IMR-90 (cell line): ENCODE measurements at regions not wholly inside any gene's neighbourhood (a gene's known extent, or its start where the extent isn't known, plus 50 kb on each side); places are given as distances from the start of the nearest gene placed in this dataset.

ENCODE experiments used
- ATAC-seq: fragments of 200-7000 bp; cut with Tn5 transposase; 2 replicates; pipeline ENCODE4 v1.9.1; 2020; ENCODE audit warnings: low read depth, mild to moderate bottlenecking, moderate library complexity
- BruUV-seq: library from RNA; stranded (reverse); fragments of 400-500 nt; replicated peaks from 2 replicates; lab custom pipeline; 2021; lab: Mats Ljungman, UMichigan
- CTCF ChIA-PET: fragments of 300-600 bp; formaldehyde crosslinking; extraction: SDS; loops from one replicate; lab custom pipeline; 2021; ENCODE audit warnings: antibody characterized with exemption; lab: Yijun Ruan, JAX
- POLR2A ChIA-PET: fragments of 300-600 bp; sonication (Branson Sonifier 250); formaldehyde crosslinking; loops from one replicate; lab custom pipeline; 2022; ENCODE audit warnings: antibody characterized with exemption; ENCODE audit not compliant: unreplicated experiment; lab: Charles Lee
- DNase-seq: peaks from one replicate; pipeline ENCODE4 v3.0.0; 2013
- H2AFZ ChIP-seq: replicated peaks from 2 replicates; pipeline ENCODE3; 2013; ENCODE audit warnings: low read length, mild to moderate bottlenecking; ENCODE audit not compliant: poor library complexity
- H2AK5ac ChIP-seq: 2 replicates; pipeline ENCODE4 v1.6.1; 2013; ENCODE audit warnings: low read depth, low read length, inconsistent platforms
- H2AK9ac ChIP-seq: replicated peaks from 2 replicates; pipeline ENCODE3; 2013; ENCODE audit warnings: mild to moderate bottlenecking, low read depth, low read length, moderate library complexity; ENCODE audit not compliant: poor library complexity
- H2BK120ac ChIP-seq: 2 replicates; pipeline ENCODE4 v1.6.1; 2013; ENCODE audit warnings: low read depth, low read length, inconsistent platforms
- H2BK15ac ChIP-seq: 3 replicates; pipeline ENCODE4 v1.6.1; 2013; ENCODE audit warnings: low read depth, low read length, inconsistent platforms
- H2BK20ac ChIP-seq: 2 replicates; pipeline ENCODE4 v1.6.1; 2013; ENCODE audit warnings: low read depth, mild to moderate bottlenecking, inconsistent platforms, low read length, moderate library complexity
- H2BK5ac ChIP-seq: 2 replicates; pipeline ENCODE4 v1.6.1; 2013; ENCODE audit warnings: mild to moderate bottlenecking, low read depth, low read length, inconsistent platforms; ENCODE audit not compliant: poor library complexity, severe bottlenecking
- H3K14ac ChIP-seq: replicated peaks from 2 replicates; pipeline ENCODE4 v1.6.1; 2013; ENCODE audit warnings: low read depth, low read length, inconsistent platforms
- H3K18ac ChIP-seq: 2 replicates; pipeline ENCODE4 v1.6.1; 2013; ENCODE audit warnings: low read depth, low read length, control low read depth
- H3K23ac ChIP-seq: 2 replicates; pipeline ENCODE4 v1.6.1; 2013; ENCODE audit warnings: low read depth, low read length, inconsistent platforms
- H3K27ac ChIP-seq: 2 replicates; pipeline ENCODE4 v1.5.1; 2013; ENCODE audit warnings: mild to moderate bottlenecking, control low read depth, low read length; ENCODE audit not compliant: insufficient read depth
- H3K27me3 ChIP-seq: 2 replicates; pipeline ENCODE4 v1.6.1; 2013; ENCODE audit warnings: low read length; ENCODE audit not compliant: control insufficient read depth, insufficient read depth
- H3K36me3 ChIP-seq: 2 replicates; pipeline ENCODE4 v1.6.1; 2013; ENCODE audit warnings: low read length, mixed read lengths; ENCODE audit not compliant: control insufficient read depth, insufficient read depth
- H3K4ac ChIP-seq: 2 replicates; pipeline ENCODE4 v1.6.1; 2013; ENCODE audit warnings: low read depth, low read length, inconsistent platforms
- H3K4me1 ChIP-seq: 2 replicates; pipeline ENCODE4 v1.6.1; 2013; ENCODE audit warnings: low read length, mixed read lengths; ENCODE audit not compliant: control insufficient read depth, insufficient read depth
- H3K4me2 ChIP-seq: 2 replicates; pipeline ENCODE4 v1.6.1; 2013; ENCODE audit warnings: low read depth, mild to moderate bottlenecking, control low read depth, low read length, moderate library complexity
- H3K4me3 ChIP-seq: 2 replicates; pipeline ENCODE4 v1.5.1; 2013; ENCODE audit warnings: low read depth, mild to moderate bottlenecking, control low read depth, low read length, moderate library complexity; ENCODE audit not compliant: insufficient read depth
- H3K56ac ChIP-seq: 2 replicates; pipeline ENCODE4 v1.6.1; 2013; ENCODE audit warnings: low read length, inconsistent platforms; ENCODE audit not compliant: insufficient read depth; ENCODE audit errors: extremely low read depth
- H3K79me1 ChIP-seq, 2 experiments: 2 replicates each; pipeline ENCODE4 v1.6.1; 2013; ENCODE audit warnings: low read length in 2 of 2, inconsistent platforms in 1 of 2, low read depth in 1 of 2
- H3K9ac ChIP-seq: 2 replicates; pipeline ENCODE4 v1.6.1; 2013; ENCODE audit warnings: low read depth, low read length, control low read depth
- H3K9me1 ChIP-seq: 2 replicates; pipeline ENCODE4 v1.6.1; 2013; ENCODE audit warnings: low read length, inconsistent platforms; ENCODE audit not compliant: insufficient read depth
- H3K9me3 ChIP-seq: 2 replicates; pipeline ENCODE4 v1.6.1; 2013; ENCODE audit warnings: low read length; ENCODE audit not compliant: control insufficient read depth, insufficient read depth
- H4K20me1 ChIP-seq: 2 replicates; pipeline ENCODE4 v1.6.1; 2013; ENCODE audit warnings: low read length, inconsistent platforms; ENCODE audit not compliant: insufficient read depth
- H4K5ac ChIP-seq: 2 replicates; pipeline ENCODE4 v1.6.1; 2013; ENCODE audit warnings: mild to moderate bottlenecking, low read depth, low read length, control low read depth
- H4K8ac ChIP-seq, 2 experiments: 2 replicates each; pipeline ENCODE4 v1.6.1; 2013; ENCODE audit warnings: low read depth in 2 of 2, low read length in 2 of 2, control low read depth in 1 of 2, inconsistent platforms in 1 of 2
- H4K91ac ChIP-seq: 2 replicates; pipeline ENCODE4 v1.6.1; 2013; ENCODE audit warnings: low read depth, low read length, inconsistent platforms; ENCODE audit not compliant: insufficient read depth
- BHLHE40 ChIP-seq: fragments of 150-350 bp; IDR thresholded peaks from 2 replicates; pipeline ENCODE4 v1.6.1; 2016; ENCODE audit warnings: mild to moderate bottlenecking, low read depth, low read length
- CEBPB ChIP-seq: IDR thresholded peaks from 2 replicates; pipeline ENCODE4 v1.6.1; 2012; ENCODE audit warnings: low read depth, low read length, improper control_type of control experiment
- CHD1 ChIP-seq: IDR thresholded peaks from 2 replicates; pipeline ENCODE4 v1.6.1; 2012; ENCODE audit warnings: low read depth, low read length, improper control_type of control experiment
- CTCF ChIP-seq: conservative IDR thresholded peaks from 2 replicates; pipeline ENCODE4 v1.5.1; 2012; ENCODE audit warnings: mild to moderate bottlenecking, low read depth, low read length, improper control_type of control experiment
- ELK1 ChIP-seq: fragments of 150-350 bp; IDR thresholded peaks from 2 replicates; pipeline ENCODE4 v1.6.1; 2016; ENCODE audit warnings: low read depth, mild to moderate bottlenecking, low read length, moderate library complexity, borderline replicate concordance
- FOS ChIP-seq: fragments of 150-350 bp; IDR thresholded peaks from 2 replicates; pipeline ENCODE4 v1.6.1; 2016; ENCODE audit warnings: low read depth, low read length
- MAFK ChIP-seq: IDR thresholded peaks from 2 replicates; pipeline ENCODE4 v1.6.1; 2012; ENCODE audit warnings: low read depth, low read length, improper control_type of control experiment
- MAZ ChIP-seq: IDR thresholded peaks from 2 replicates; pipeline ENCODE4 v1.6.1; 2012; ENCODE audit warnings: low read depth, mild to moderate bottlenecking, low read length, improper control_type of control experiment, moderate library complexity, borderline replicate concordance
- MXI1 ChIP-seq: IDR thresholded peaks from 2 replicates; pipeline ENCODE4 v1.6.1; 2012; ENCODE audit warnings: low read depth, mild to moderate bottlenecking, low read length, moderate library complexity, borderline replicate concordance
- NFE2L2 ChIP-seq: fragments of 150-350 bp; IDR thresholded peaks from 2 replicates; pipeline ENCODE4 v1.6.1; 2016; ENCODE audit warnings: low read depth, mild to moderate bottlenecking, low read length
- POLR2A ChIP-seq: IDR thresholded peaks from 2 replicates; pipeline ENCODE4 v1.6.1; 2012; ENCODE audit warnings: mild to moderate bottlenecking, low read depth, low read length
- RAD21 ChIP-seq: IDR thresholded peaks from 2 replicates; pipeline ENCODE4 v1.6.1; 2012; ENCODE audit warnings: low read length, improper control_type of control experiment
- RCOR1 ChIP-seq: IDR thresholded peaks from 2 replicates; pipeline ENCODE4 v1.6.1; 2012; ENCODE audit warnings: mild to moderate bottlenecking, low read length, improper control_type of control experiment; ENCODE audit not compliant: insufficient replicate concordance
- RFX5 ChIP-seq: IDR thresholded peaks from 2 replicates; pipeline ENCODE4 v1.8.0; 2012; ENCODE audit warnings: low read depth, mild to moderate bottlenecking, low read length, moderate library complexity
- SMC3 ChIP-seq: fragments of 150-350 bp; IDR thresholded peaks from 2 replicates; pipeline ENCODE4 v1.6.1; 2016; ENCODE audit warnings: low read depth, mild to moderate bottlenecking, antibody characterized with exemption, low read length, moderate library complexity
- USF2 ChIP-seq: fragments of 150-350 bp; IDR thresholded peaks from 2 replicates; pipeline ENCODE4 v1.6.1; 2017; ENCODE audit warnings: mild to moderate bottlenecking, antibody characterized with exemption, low read length, low read depth
- WGBS, 2 experiments: methylation state at CpG; one replicate each; pipeline versions ENCODE4 v1.1.5 to v1.1.7; 2013; ENCODE audit warnings: missing lambda C conversion rate in 2 of 2; ENCODE audit not compliant: insufficient read length in 1 of 2; ENCODE audit errors: extremely low coverage in 2 of 2; 5-methylcytosine and 5-hydroxymethylcytosine counted together
- dilution Hi-C: fragments of 300-500 bp; cut with HindIII; formaldehyde crosslinking; loops from one replicate; pipeline ENCODE4 v1.14.3; 2018; ENCODE audit warnings: low sequenced_read_pairs; ENCODE audit not compliant: unreplicated experiment
- in situ Hi-C: fragments of 300-500 bp; cut with MboI; formaldehyde crosslinking; loops from 3 replicates; pipeline ENCODE4 v1.14.3; 2019; ENCODE audit warnings: low sequenced_read_pairs, inconsistent platforms, mixed read lengths
- intact Hi-C: fragments of 100-400 bp; cut with micrococcal nuclease; formaldehyde crosslinking; loops from 2 replicates; pipeline ENCODE4 v1.10.0; 2022

- TF ChIP-seq MXI1 (no peak), POLR2A (no peak), MAZ (no peak), SMC3 (no peak), ELK1 (no peak), MAFK (no peak), NFE2L2 (no peak), CEBPB (no peak), CTCF (no peak), RCOR1 (no peak), FOS (no peak), RFX5 (no peak), BHLHE40 (no peak), RAD21 (no peak), CHD1 (no peak), USF2 (no peak)
- 49% methylated on average over 4 of the region's 5 CpGs; no CpG with 5 or more reads in 1 of the 2 experiments for WGBS, 2 experiments
- Histone ChIP-seq H3K4ac (no peak overlapping the region), H3K79me1 (no peaks in the 10 kb centered on the region), H3K27ac (no peak overlapping the region), H3K4me1 (no peaks in the 10 kb centered on the region), H3K9me1 (no peaks in the 10 kb centered on the region), H2BK120ac (no peak overlapping the region), H2AK5ac (no peak overlapping the region), H2BK5ac (no peak overlapping the region), H3K23ac (no peak overlapping the region), H2AK9ac (no peak overlapping the region), H3K4me2 (no peak overlapping the region), H4K91ac (no peak overlapping the region), H3K56ac (no peak overlapping the region), H4K20me1 (no peaks in the 10 kb centered on the region), H3K27me3 (no peaks in the 10 kb centered on the region), H3K14ac (no peak overlapping the region), H3K9ac (no peak overlapping the region), H2BK20ac (no peak overlapping the region), H4K5ac (no peak overlapping the region), H2AFZ (no peak overlapping the region), H4K8ac (no peak overlapping the region), H3K4me3 (no peak overlapping the region), H2BK15ac (no peak overlapping the region), H3K36me3 (no peaks in the 10 kb centered on the region), H3K9me3 (no peaks in the 10 kb centered on the region), H3K18ac (no peak overlapping the region)
- in situ Hi-C loops (no loop called here), dilution Hi-C loops (no loop called here), intact Hi-C loops (no loop called here)
- ATAC-seq (no peak), DNase-seq (no peak)
- ChIA-PET POLR2A (no interaction called here), CTCF (interaction anchor here (0.6 kb wide), 1 partner anchor 11 kb away, joined by 4 read pairs; no protein-coding TSS in a partner anchor)
- no TSS peak for BruUV-seq
These were observed 740.5 kb downstream of the ROBO2 start for GRCh38 chr3:77780278-77780996.
